Activated CD8-positive, alpha-beta memory T cell treated with anti-CD3 and anti-CD28 coated beads, Interleukin-2, amount 50 U/mL, for 1 hour (primary cell): ENCODE measurements at regions not wholly inside any gene's neighbourhood (a gene's known extent, or its start where the extent isn't known, plus 50 kb on each side); places are given as distances from the start of the nearest gene placed in this dataset.
"Not testable (repeated sequence)": the region's sequence is repeated elsewhere in the genome, so short reads cannot be mapped to it uniquely, and the experiment has no call there.

Experiments used
- DNase-seq: peaks from one replicate; pipeline ENCODE4 v3.0.0-alpha.2; 2020; ENCODE audit errors: extremely low read depth

- DNase-seq: no peak
Measured at GRCh38 chr7:4523873-4524272, 158.2 kb upstream of the FOXK1 start.

DNA sequence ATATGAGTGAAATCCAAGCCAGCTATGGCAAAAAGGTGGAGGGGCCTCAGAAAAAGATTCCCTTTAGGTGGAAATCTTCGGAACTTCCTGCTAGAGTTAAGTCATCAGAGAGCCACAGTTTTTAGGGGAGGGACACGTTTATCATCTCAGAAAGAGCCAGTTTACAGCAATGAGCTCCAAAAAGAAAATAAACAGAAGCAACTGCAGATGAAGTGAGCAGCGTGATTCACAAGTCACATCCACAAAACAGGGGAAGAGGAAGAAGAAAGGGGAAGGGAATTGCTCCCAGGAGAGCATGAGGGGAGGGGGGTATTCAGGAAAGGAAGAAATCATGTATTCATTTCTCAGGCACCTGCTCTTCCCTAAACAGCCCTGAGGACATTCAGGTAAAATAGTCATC is 156.2 kb upstream of the FOXK1 start:
- DNase-seq: no peak

DNA sequence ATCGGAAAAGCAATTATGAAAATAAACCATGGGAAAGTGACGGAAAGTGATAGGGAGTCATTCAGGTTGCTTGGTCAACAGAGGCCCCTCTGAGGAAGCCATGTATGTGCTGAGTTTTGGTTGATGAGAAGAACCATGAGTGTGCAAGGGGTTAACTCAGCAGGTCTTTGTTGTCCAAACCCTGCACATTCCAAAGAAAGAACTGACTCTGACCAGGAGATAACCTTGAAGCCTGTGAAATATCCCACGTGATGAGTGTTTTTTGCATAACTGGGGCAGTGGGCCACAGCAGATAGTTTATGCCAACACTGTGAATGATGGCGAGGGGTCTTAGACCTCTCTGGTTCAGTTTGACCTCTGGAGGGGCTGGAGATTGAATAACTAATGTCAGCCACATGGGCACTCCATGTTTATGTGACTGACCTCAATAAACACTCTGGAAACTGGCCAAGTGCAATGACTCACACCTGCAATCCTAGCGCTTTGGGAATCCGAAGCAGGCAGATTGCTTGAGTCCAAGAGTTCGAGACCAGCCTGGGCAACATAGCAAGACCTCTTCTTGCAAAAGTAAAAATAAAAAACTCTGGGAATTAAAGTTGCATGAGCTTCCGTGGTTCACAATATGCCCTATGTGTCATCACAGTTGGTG is 154.0 kb upstream of the FOXK1 start:
- DNase-seq: no peak

- DNase-seq: no peak
Measured at GRCh38 chr7:4531236-4531635, 150.9 kb upstream of the FOXK1 start.

GRCh38 chr7:4533339-4533738 is 148.8 kb upstream of the FOXK1 start:
- not testable (repeated sequence) for DNase-seq

GRCh38 chr7:4549681-4550080 is 132.4 kb upstream of the FOXK1 start:
- no peak for DNase-seq

- no peak for DNase-seq
Measured at GRCh38 chr7:4550117-4550516, 132.0 kb upstream of the FOXK1 start.

GRCh38 chr7:4552985-4553384 is 129.1 kb upstream of the FOXK1 start:
- no peak for DNase-seq

DNA sequence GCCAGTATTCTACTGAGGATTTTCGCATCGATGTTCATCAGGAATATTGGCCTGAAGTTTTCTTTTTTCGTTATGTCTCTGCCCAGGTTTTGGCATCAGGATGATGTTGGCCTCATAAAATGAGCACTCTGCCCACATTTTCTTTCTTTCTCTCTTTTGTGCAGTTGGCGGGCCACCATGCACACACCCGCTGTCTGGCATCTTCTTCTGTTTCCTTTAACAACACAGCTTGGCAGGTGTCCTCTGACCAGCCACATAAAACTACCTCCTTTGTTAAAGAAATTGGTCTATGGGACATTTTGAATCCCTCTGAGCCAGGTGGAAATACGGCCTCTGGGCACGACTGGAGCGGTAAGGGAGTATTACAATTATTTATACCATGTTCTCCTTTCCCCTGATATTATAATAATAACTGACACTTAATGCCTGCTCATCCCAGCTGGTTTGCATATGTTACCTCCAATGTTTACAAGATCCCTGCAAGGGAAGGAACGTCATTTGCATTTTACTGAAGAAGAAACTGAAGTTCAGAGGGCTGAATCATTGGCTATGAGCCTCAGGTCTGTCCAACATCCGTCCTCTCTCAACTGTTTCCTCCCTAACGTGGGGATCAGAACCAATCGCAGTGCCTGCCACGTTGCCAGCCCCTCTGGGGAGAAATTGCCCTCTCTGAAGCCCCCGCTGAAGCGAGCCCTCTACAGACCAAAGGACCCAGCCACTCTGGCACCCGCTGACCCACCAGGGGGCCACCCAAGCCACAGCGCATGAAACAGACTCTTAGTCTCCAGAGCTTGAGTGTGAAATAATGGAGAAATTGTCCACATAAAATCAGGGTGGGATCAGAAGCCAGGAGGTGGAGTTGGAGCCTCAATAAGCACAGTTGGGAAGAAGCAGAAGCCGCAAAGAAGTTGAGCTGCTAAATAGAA is 125.0 kb upstream of the FOXK1 start:
- DNase-seq: no peak

DNA sequence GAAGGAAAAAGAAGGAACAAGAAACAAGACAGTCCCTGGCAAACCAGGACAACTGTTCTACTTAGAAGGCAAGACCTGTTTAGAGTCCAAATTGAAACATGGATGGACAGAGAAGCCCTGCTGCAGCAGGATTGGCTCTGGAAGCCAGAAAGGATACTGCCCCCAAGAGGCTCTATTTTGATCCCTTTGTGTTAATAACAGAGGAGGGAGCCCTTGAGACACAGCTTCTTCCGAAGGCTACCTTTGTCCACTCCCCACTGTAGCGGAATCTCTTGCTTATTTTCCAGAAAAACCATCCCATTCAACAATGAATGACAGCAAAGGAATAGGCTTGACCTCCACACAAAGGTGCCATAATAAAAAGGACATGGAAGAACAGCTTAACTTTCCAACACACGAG is 120.3 kb upstream of the FOXK1 start:
- no peak for DNase-seq

DNA sequence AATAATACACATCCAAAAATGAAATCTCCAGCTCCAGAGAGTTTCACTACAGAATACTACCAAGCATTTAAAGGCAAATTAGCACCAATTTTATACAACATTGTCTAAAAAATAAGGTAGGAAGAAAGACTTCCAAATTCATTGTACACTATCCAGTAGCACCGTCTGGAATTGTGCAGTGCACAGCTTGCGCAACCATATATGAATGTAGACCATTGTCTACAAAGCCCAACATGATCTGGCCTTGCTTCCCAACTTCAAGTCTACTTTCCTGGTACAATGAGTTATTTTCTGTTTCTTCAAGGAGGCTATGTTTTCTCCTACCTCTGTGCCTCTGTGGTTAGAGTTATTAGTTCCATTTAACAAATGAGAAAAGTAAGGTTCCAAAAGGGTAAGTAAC is 115.4 kb upstream of the FOXK1 start:
- no peak for DNase-seq

- DNase-seq: no peak
Measured at GRCh38 chr7:4574851-4575250, 107.2 kb upstream of the FOXK1 start.

DNA sequence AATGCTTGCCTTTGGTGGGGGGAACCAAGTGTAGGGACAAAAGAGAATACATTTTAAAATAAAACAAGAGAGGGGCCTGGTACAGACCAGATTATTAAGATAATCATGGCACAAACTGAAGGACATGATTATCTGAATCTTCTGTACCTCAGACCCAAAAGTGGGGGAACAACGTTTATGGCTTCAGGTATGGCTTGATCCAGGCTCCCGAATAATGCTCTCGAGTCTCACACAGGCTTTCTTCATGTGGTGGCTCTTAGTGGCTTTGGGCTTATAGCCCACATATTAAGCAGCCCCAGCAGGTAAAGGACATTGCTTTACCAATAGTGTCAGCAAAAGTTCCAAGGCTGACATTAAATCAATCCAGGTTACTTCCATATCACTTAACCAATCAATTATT is 106.8 kb upstream of the FOXK1 start:
- no peak for DNase-seq

- DNase-seq: no peak
Measured at GRCh38 chr7:4602905-4603842, 78.9 kb upstream of the FOXK1 start.

GRCh38 chr7:4603843-4604231 is 78.3 kb upstream of the FOXK1 start:
- no peak for DNase-seq

- no peak for DNase-seq
Measured at GRCh38 chr7:4604456-4604940, 77.6 kb upstream of the FOXK1 start.

DNA sequence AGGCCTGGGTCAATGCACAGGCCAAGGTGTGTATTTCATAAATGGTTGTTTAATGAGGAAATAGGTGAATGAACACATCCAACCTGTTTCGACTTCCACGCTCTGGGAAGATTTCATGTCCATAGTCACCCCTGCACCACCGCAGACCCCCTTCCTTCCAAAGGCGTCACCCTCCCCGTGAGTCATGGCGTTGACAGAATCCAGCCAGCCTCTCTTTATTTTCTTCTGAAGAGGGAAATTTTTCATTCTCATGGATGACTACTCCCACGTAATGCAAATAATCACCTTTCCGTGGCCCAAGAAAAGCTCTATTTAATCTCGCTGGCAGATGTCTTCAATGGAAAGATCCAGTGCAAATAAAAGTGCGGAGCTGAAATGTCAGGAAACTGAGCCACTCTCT is 75.3 kb upstream of the FOXK1 start:
- no peak for DNase-seq

- no peak for DNase-seq
Measured at GRCh38 chr7:4607311-4607729, 74.8 kb upstream of the FOXK1 start.

GRCh38 chr7:4609576-4609975 is 72.5 kb upstream of the FOXK1 start:
- DNase-seq: not testable (repeated sequence)

DNA sequence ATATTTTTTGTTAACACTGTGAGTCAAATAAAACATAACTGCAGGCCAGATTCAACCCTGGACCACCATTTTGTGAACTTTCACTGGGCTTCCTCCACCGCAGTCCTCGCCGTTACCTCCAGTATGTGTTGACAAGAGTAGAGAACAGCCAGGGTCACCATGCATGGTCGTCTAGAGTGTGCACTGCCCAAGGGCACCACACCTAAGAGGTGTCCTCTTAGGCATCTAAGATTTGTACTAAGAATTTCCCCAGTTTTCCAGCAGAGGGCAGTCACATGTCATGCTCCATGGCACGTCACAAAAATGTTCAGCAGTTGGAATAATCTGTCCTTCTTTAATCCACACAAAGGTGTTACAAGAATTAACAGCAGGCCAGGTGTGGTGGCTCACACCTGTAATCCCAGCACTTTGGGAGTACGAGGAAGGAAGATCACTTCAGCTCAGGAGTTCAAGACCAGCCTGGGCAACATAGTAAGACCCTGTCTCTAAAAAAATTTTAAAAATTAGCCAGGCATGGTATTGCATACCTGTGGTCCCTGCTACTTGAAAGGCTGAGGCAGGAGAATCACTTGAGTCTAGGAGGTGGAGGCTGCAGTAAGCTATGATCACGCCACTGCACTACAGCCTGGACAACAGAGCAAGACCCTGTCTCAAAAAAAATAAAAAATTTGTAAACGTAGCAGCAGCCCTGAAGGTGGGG is 71.2 kb upstream of the FOXK1 start:
- DNase-seq: peak; percentile 24

- no peak for DNase-seq
Measured at GRCh38 chr7:4612237-4612636, 69.9 kb upstream of the FOXK1 start.
